ENCODE measurements at regions not wholly inside any gene's neighbourhood (a gene's known extent, or its start where the extent isn't known, plus 50 kb on each side); places are given as distances from the start of the nearest gene placed in this dataset.

DNA sequence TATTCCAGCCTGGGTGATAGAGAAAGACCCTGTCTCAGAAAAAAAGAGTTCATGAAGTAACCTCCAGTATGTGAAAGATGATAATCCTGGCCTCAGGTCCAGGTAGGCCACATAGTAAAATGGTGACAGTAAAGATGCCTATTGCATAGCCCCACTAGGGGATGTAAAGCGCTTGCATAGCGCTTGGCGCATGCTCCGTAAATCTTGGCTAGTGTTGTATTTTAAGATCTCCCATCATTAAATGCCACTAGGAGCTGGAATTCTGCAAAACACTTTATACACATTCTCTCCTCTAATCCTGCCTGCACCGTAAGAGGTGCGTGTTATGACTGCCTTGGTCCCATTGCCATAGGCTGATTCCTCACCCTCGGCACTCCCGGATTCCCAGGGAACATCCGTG lies 153.6 kb downstream of the TFCP2L1 start:
- H3K4me3 ChIP-seq (ENCODE audit: severe bottlenecking) = no peak overlapping the region
- no peak for TF ChIP-seq CTCF (IDR thresholded peaks at IDR 0.05; ENCODE audit: poor library complexity, severe bottlenecking)
- no peaks in the 10 kb centered on the region for H3K4me1 ChIP-seq (ENCODE audit: insufficient read depth, poor library complexity, severe bottlenecking)
- H3K36me3 ChIP-seq (ENCODE audit: low read depth) = no peaks in the 10 kb centered on the region
- H3K9me3 ChIP-seq (ENCODE audit: severe bottlenecking) = no peaks in the 10 kb centered on the region
- DNase-seq (ENCODE audit: low spot score) = no peak
- ATAC-seq (ENCODE audit: low read depth) = no peak
- no peak overlapping the region for H3K27ac ChIP-seq (ENCODE audit: poor library complexity, severe bottlenecking)
- H3K27me3 ChIP-seq (ENCODE audit: insufficient read depth, poor library complexity, severe bottlenecking) = no peaks in the 10 kb centered on the region

GRCh38 chr2:121132054-121132761 lies 152.8 kb downstream of the TFCP2L1 start:
- ATAC-seq (ENCODE audit: low read depth) = no peak
- Histone ChIP-seq H3K27ac (ENCODE audit: poor library complexity, severe bottlenecking) (no peak overlapping the region), H3K27me3 (ENCODE audit: insufficient read depth, poor library complexity, severe bottlenecking) (no peaks in the 10 kb centered on the region), H3K9me3 (ENCODE audit: severe bottlenecking) (no peaks in the 10 kb centered on the region), H3K4me1 (ENCODE audit: insufficient read depth, poor library complexity, severe bottlenecking) (no peaks in the 10 kb centered on the region), H3K36me3 (ENCODE audit: low read depth) (no peaks in the 10 kb centered on the region), H3K4me3 (ENCODE audit: severe bottlenecking) (no peak overlapping the region)
- DNase-seq (ENCODE audit: low spot score) = no peak
- TF ChIP-seq CTCF (IDR thresholded peaks at IDR 0.05; ENCODE audit: poor library complexity, severe bottlenecking) = no peak

DNA sequence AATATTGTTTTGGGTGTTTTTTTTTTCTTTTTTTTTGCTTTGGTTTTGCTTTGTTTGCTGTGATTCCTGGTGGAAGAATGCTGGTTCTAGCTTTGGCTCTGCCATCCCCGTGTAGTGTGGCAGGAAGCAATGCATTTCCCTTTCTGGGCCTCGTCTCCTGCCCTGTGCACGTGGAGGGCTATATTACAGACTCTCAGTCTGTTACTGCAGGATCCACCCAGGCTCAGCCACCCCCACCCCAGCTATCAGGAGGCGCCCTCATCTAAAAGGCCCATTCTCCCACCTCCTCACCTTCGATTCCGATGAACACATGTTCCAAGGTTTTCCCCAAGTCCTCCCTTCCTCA lies 152.3 kb downstream of the TFCP2L1 start:
- DNase-seq (ENCODE audit: low spot score) (no peak), ATAC-seq (ENCODE audit: low read depth) (no peak)
- H3K27ac ChIP-seq (ENCODE audit: poor library complexity, severe bottlenecking) = no peak overlapping the region

GRCh38 chr2:121133551-121134319 lies 151.3 kb downstream of the TFCP2L1 start:
- Histone ChIP-seq H3K9me3 (ENCODE audit: severe bottlenecking) (no peaks in the 10 kb centered on the region), H3K27me3 (ENCODE audit: insufficient read depth, poor library complexity, severe bottlenecking) (no peaks in the 10 kb centered on the region), H3K27ac (ENCODE audit: poor library complexity, severe bottlenecking) (no peak overlapping the region), H3K4me3 (ENCODE audit: severe bottlenecking) (no peak overlapping the region), H3K36me3 (ENCODE audit: low read depth) (no peaks in the 10 kb centered on the region), H3K4me1 (ENCODE audit: insufficient read depth, poor library complexity, severe bottlenecking) (no peaks in the 10 kb centered on the region)
- ATAC-seq (ENCODE audit: low read depth) = no peak
- no peak for TF ChIP-seq CTCF (IDR thresholded peaks at IDR 0.05; ENCODE audit: poor library complexity, severe bottlenecking)
- no peak for DNase-seq (ENCODE audit: low spot score)

More for the DNA sequence above, 152.3 kb downstream of the TFCP2L1 start:
- Histone ChIP-seq H3K4me3 (ENCODE audit: severe bottlenecking) (no peak overlapping the region), H3K27me3 (ENCODE audit: insufficient read depth, poor library complexity, severe bottlenecking) (no peaks in the 10 kb centered on the region), H3K4me1 (ENCODE audit: insufficient read depth, poor library complexity, severe bottlenecking) (no peaks in the 10 kb centered on the region), H3K36me3 (ENCODE audit: low read depth) (no peaks in the 10 kb centered on the region), H3K9me3 (ENCODE audit: severe bottlenecking) (no peaks in the 10 kb centered on the region)
- TF ChIP-seq CTCF (IDR thresholded peaks at IDR 0.05; ENCODE audit: poor library complexity, severe bottlenecking) = no peak

DNA sequence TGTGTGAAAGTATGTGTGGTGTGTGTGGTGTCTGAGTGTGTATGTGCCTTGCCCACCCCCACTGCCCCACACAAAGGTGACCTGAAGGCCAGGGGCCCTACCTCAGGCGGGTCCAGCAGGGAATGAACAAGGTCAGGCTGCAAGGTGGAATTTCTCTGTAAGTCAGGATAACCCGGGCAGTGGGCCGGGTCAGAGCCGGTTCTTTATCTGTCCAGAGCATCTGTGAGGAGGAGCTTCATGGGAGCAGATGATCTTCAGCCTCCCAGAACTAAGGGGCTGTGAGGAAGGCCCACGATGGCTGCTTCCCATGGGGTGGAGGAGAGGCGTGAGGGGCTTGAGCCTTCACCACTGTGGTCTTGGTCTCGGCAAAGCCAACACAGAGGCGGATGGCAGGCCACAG lies 150.3 kb downstream of the TFCP2L1 start:
- DNase-seq (ENCODE audit: low spot score) (no peak), ATAC-seq (ENCODE audit: low read depth) (no peak)
- H3K27ac ChIP-seq (ENCODE audit: poor library complexity, severe bottlenecking) = no peak overlapping the region
- no peaks in the 10 kb centered on the region for H3K36me3 ChIP-seq (ENCODE audit: low read depth)
- H3K27me3 ChIP-seq (ENCODE audit: insufficient read depth, poor library complexity, severe bottlenecking) = no peaks in the 10 kb centered on the region
- H3K4me1 ChIP-seq (ENCODE audit: insufficient read depth, poor library complexity, severe bottlenecking) = no peaks in the 10 kb centered on the region
- H3K4me3 ChIP-seq (ENCODE audit: severe bottlenecking) = no peak overlapping the region
- H3K9me3 ChIP-seq (ENCODE audit: severe bottlenecking) = no peaks in the 10 kb centered on the region
- no peak for TF ChIP-seq CTCF (IDR thresholded peaks at IDR 0.05; ENCODE audit: poor library complexity, severe bottlenecking)

All from RWPE2 (cell line).